ENCODE measurements at regions not wholly inside any gene's neighbourhood (a gene's known extent, or its start where the extent isn't known, plus 50 kb on each side); places are given as distances from the start of the nearest gene placed in this dataset.

GRCh38 chr5:15354021-15354420 is 146.0 kb upstream of the FBXL7 start:
- H3K36me3 Mint-ChIP-seq (ENCODE audit: insufficient read depth in 2 of 2) = no peaks in the 10 kb centered on the region
- no peaks in the 10 kb centered on the region for H3K4me1 Mint-ChIP-seq (ENCODE audit: low read depth)
- ATAC-seq (replicated peaks in 1 of 2) (no peak), DNase-seq (no peak)
- no peak overlapping the region for H3K4me3 Mint-ChIP-seq
- no peak overlapping the region for H3K27ac Mint-ChIP-seq
- peaks cover 7 to 11% of the 10 kb centered on the region in 2 donors for H3K9me3 Mint-ChIP-seq
- no peaks in the 10 kb centered on the region for H3K27me3 Mint-ChIP-seq (ENCODE audit: low read depth)

GRCh38 chr5:15353086-15353645 is 146.8 kb upstream of the FBXL7 start:
- Mint-ChIP-seq H3K4me1 (ENCODE audit: low read depth) (no peaks in the 10 kb centered on the region), H3K4me3 (no peak overlapping the region), H3K9me3 (peaks cover 7 to 11% of the 10 kb centered on the region in 2 donors), H3K27me3 (ENCODE audit: low read depth) (no peaks in the 10 kb centered on the region), H3K27ac (no peak overlapping the region), H3K36me3 (ENCODE audit: insufficient read depth in 2 of 2) (no peaks in the 10 kb centered on the region)
- ATAC-seq (replicated peaks in 1 of 2) (no peak), DNase-seq (no peak)

GRCh38 chr5:15350614-15351013 is 149.4 kb upstream of the FBXL7 start:
- no peaks in the 10 kb centered on the region for H3K4me1 Mint-ChIP-seq (ENCODE audit: low read depth)

GRCh38 chr5:15346738-15347137 is 153.2 kb upstream of the FBXL7 start:
- Mint-ChIP-seq H3K27ac (no peak overlapping the region), H3K9me3 (peaks cover 0 to 2% of the 10 kb centered on the region in 2 donors), H3K4me3 (no peak overlapping the region), H3K4me1 (ENCODE audit: low read depth) (no peaks in the 10 kb centered on the region), H3K27me3 (ENCODE audit: low read depth) (no peaks in the 10 kb centered on the region), H3K36me3 (ENCODE audit: insufficient read depth in 2 of 2) (no peaks in the 10 kb centered on the region)
- DNase-seq = no peak
- no peak for ATAC-seq (replicated peaks in 1 of 2)

More at GRCh38 chr5:15350614-15351013, 149.4 kb upstream of the FBXL7 start:
- Mint-ChIP-seq H3K9me3 (peaks cover 4% of the 10 kb centered on the region in 2 donors), H3K4me3 (no peak overlapping the region), H3K27ac (no peak overlapping the region), H3K36me3 (ENCODE audit: insufficient read depth in 2 of 2) (no peaks in the 10 kb centered on the region), H3K27me3 (ENCODE audit: low read depth) (no peaks in the 10 kb centered on the region)
- DNase-seq (no peak), ATAC-seq (replicated peaks in 1 of 2) (no peak)

- H3K27ac Mint-ChIP-seq = no peak overlapping the region
Measured at GRCh38 chr5:15344954-15345353, 155.0 kb upstream of the FBXL7 start.

GRCh38 chr5:15338546-15338945 is 161.4 kb upstream of the FBXL7 start:
- Mint-ChIP-seq H3K36me3 (ENCODE audit: insufficient read depth in 2 of 2) (no peaks in the 10 kb centered on the region), H3K27me3 (ENCODE audit: low read depth) (no peaks in the 10 kb centered on the region), H3K9me3 (peaks cover 3 to 9% of the 10 kb centered on the region in 2 donors), H3K4me1 (ENCODE audit: low read depth) (no peaks in the 10 kb centered on the region), H3K27ac (no peak overlapping the region), H3K4me3 (no peak overlapping the region)
- DNase-seq (no peak), ATAC-seq (replicated peaks in 1 of 2) (no peak)

More at GRCh38 chr5:15344954-15345353, 155.0 kb upstream of the FBXL7 start:
- H3K9me3 Mint-ChIP-seq = peaks cover 0 to 2% of the 10 kb centered on the region in 2 donors
- no peaks in the 10 kb centered on the region for H3K27me3 Mint-ChIP-seq (ENCODE audit: low read depth)
- no peaks in the 10 kb centered on the region for H3K36me3 Mint-ChIP-seq (ENCODE audit: insufficient read depth in 2 of 2)
- DNase-seq (no peak), ATAC-seq (replicated peaks in 1 of 2) (no peak)
- no peak overlapping the region for H3K4me3 Mint-ChIP-seq
- H3K4me1 Mint-ChIP-seq (ENCODE audit: low read depth) = no peaks in the 10 kb centered on the region

GRCh38 chr5:15334551-15335266 is 165.3 kb upstream of the FBXL7 start:
- DNase-seq = no peak
- Mint-ChIP-seq H3K27me3 (ENCODE audit: low read depth) (no peaks in the 10 kb centered on the region), H3K9me3 (peaks cover 10 to 11% of the 10 kb centered on the region in 2 donors), H3K4me3 (no peak overlapping the region), H3K4me1 (ENCODE audit: low read depth) (no peaks in the 10 kb centered on the region), H3K27ac (no peak overlapping the region), H3K36me3 (ENCODE audit: insufficient read depth in 2 of 2) (no peaks in the 10 kb centered on the region)
- ATAC-seq (replicated peaks in 1 of 2) = no peak

- no peak for DNase-seq
- H3K27me3 Mint-ChIP-seq (ENCODE audit: low read depth) = no peaks in the 10 kb centered on the region
Measured at GRCh38 chr5:15333091-15333490, 166.9 kb upstream of the FBXL7 start.

GRCh38 chr5:15326932-15327331 is 173.0 kb upstream of the FBXL7 start:
- Mint-ChIP-seq H3K9me3 (peaks cover 5 to 6% of the 10 kb centered on the region in 2 donors), H3K4me3 (no peak overlapping the region), H3K36me3 (ENCODE audit: insufficient read depth in 2 of 2) (no peaks in the 10 kb centered on the region), H3K27ac (no peak overlapping the region), H3K4me1 (ENCODE audit: low read depth) (no peaks in the 10 kb centered on the region), H3K27me3 (ENCODE audit: low read depth) (no peaks in the 10 kb centered on the region)
- DNase-seq (no peak), ATAC-seq (replicated peaks in 1 of 2) (no peak)

More at GRCh38 chr5:15333091-15333490, 166.9 kb upstream of the FBXL7 start:
- H3K4me1 Mint-ChIP-seq (ENCODE audit: low read depth) = no peaks in the 10 kb centered on the region
- H3K36me3 Mint-ChIP-seq (ENCODE audit: insufficient read depth in 2 of 2) = no peaks in the 10 kb centered on the region
- no peak for ATAC-seq (replicated peaks in 1 of 2)
- peaks cover 10 to 11% of the 10 kb centered on the region in 2 donors for H3K9me3 Mint-ChIP-seq
- H3K27ac Mint-ChIP-seq = no peak overlapping the region
- H3K4me3 Mint-ChIP-seq = no peak overlapping the region

GRCh38 chr5:15326471-15326870 is 173.5 kb upstream of the FBXL7 start:
- Mint-ChIP-seq H3K4me3 (no peak overlapping the region), H3K36me3 (ENCODE audit: insufficient read depth in 2 of 2) (no peaks in the 10 kb centered on the region), H3K27me3 (ENCODE audit: low read depth) (no peaks in the 10 kb centered on the region), H3K27ac (no peak overlapping the region), H3K4me1 (ENCODE audit: low read depth) (no peaks in the 10 kb centered on the region), H3K9me3 (peaks cover 5 to 6% of the 10 kb centered on the region in 2 donors)
- DNase-seq (no peak), ATAC-seq (replicated peaks in 1 of 2) (no peak)

GRCh38 chr5:15322421-15322820 is 177.6 kb upstream of the FBXL7 start:
- H3K27me3 Mint-ChIP-seq (ENCODE audit: low read depth) = no peaks in the 10 kb centered on the region
- H3K4me3 Mint-ChIP-seq = no peak overlapping the region
- ATAC-seq (replicated peaks in 1 of 2) (no peak), DNase-seq (no peak)
- H3K4me1 Mint-ChIP-seq (ENCODE audit: low read depth) = no peaks in the 10 kb centered on the region
- H3K27ac Mint-ChIP-seq = no peak overlapping the region
- peaks cover 3% of the 10 kb centered on the region in 2 donors for H3K9me3 Mint-ChIP-seq
- no peaks in the 10 kb centered on the region for H3K36me3 Mint-ChIP-seq (ENCODE audit: insufficient read depth in 2 of 2)

GRCh38 chr5:15321776-15322175 is 178.2 kb upstream of the FBXL7 start:
- no peaks in the 10 kb centered on the region for H3K36me3 Mint-ChIP-seq (ENCODE audit: insufficient read depth in 2 of 2)
- no peaks in the 10 kb centered on the region for H3K4me1 Mint-ChIP-seq (ENCODE audit: low read depth)
- no peak overlapping the region for H3K4me3 Mint-ChIP-seq
- ATAC-seq (replicated peaks in 1 of 2) = no peak
- no peak overlapping the region for H3K27ac Mint-ChIP-seq
- no peak for DNase-seq
- no peaks in the 10 kb centered on the region for H3K27me3 Mint-ChIP-seq (ENCODE audit: low read depth)
- H3K9me3 Mint-ChIP-seq = peaks cover 3 to 5% of the 10 kb centered on the region in 2 donors

GRCh38 chr5:15320871-15321270 is 179.1 kb upstream of the FBXL7 start:
- no peaks in the 10 kb centered on the region for H3K36me3 Mint-ChIP-seq (ENCODE audit: insufficient read depth in 2 of 2)
- H3K9me3 Mint-ChIP-seq = peaks cover under 1 to 5% of the 10 kb centered on the region in 2 donors
- no peak overlapping the region for H3K27ac Mint-ChIP-seq
- H3K4me3 Mint-ChIP-seq = no peak overlapping the region
- no peaks in the 10 kb centered on the region for H3K4me1 Mint-ChIP-seq (ENCODE audit: low read depth)
- DNase-seq (no peak), ATAC-seq (replicated peaks in 1 of 2) (no peak)
- no peaks in the 10 kb centered on the region for H3K27me3 Mint-ChIP-seq (ENCODE audit: low read depth)

Measured in activated T-cell treated with anti-CD3 and anti-CD28 coated beads, Interleukin-2, amount 50 U/mL, for 72 hours (primary cell).